ENCODE measurements at regions not wholly inside any gene's neighbourhood (a gene's known extent, or its start where the extent isn't known, plus 50 kb on each side); places are given as distances from the start of the nearest gene placed in this dataset.

DNA sequence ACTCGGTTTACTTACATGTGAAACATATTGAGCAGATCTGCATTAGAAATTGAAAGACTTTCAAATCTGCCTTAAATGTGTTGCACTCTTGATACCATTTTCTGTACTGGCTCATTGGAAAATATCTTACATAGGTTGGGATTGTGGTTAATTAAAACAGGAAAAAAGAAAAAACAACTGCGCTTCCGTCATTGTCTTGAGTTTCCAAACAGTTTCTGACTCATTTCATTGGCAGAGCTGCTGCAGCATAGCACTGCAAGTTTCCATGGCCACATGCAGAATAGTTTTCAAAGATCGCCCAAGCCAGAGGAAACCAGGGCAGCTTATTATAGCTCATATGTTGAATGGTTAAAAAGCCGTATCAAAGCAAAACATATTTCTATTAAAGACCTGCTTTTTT, 446.6 kb upstream of the BCHE start:
- no peak for TF ChIP-seq CTCF (IDR thresholded peaks at IDR 0.05; ENCODE audit: low read depth, low read length, poor library complexity, severe bottlenecking)
- TF ChIP-seq EZH2phosphoT487 (IDR thresholded peaks at IDR 0.05; ENCODE audit: borderline replicate concordance, low read length), result no peak
